ENCODE measurements at regions not wholly inside any gene's neighbourhood (a gene's known extent, or its start where the extent isn't known, plus 50 kb on each side); places are given as distances from the start of the nearest gene placed in this dataset.

- Histone ChIP-seq H3K4me3 (ENCODE audit: low read length, poor library complexity, severe bottlenecking) (no peak overlapping the region), H3K9me3 (ENCODE audit: insufficient read depth, low read depth, low read length) (no peaks in the 10 kb centered on the region), H3K36me3 (ENCODE audit: insufficient read depth, low read length) (no peaks in the 10 kb centered on the region), H3K4me2 (ENCODE audit: low read depth, low read length, poor library complexity, severe bottlenecking) (peak overlapping the region; percentile 40), H3K79me2 (ENCODE audit: insufficient read depth, low read length) (no peaks in the 10 kb centered on the region), H3K27me3 (ENCODE audit: insufficient read depth, low read length, poor library complexity, severe bottlenecking) (no peaks in the 10 kb centered on the region), H3K4me1 (ENCODE audit: insufficient read depth, low read length, poor library complexity, severe bottlenecking) (no peaks in the 10 kb centered on the region), H3K9ac (ENCODE audit: low read depth, low read length, poor library complexity, severe bottlenecking) (no peak overlapping the region), H2AFZ (ENCODE audit: low read length) (no peak overlapping the region), H3F3A (ENCODE audit: low read depth) (no peaks in the 10 kb centered on the region), H3K9me2 (replicated peaks; ENCODE audit: low read depth, low read length) (no peaks in the 10 kb centered on the region), H4K20me1 (ENCODE audit: insufficient read depth, low read length, poor library complexity, severe bottlenecking) (no peaks in the 10 kb centered on the region)
- TF ChIP-seq CTCF (conservative IDR thresholded peaks at IDR 0.05; ENCODE audit: low read length), result peak; percentile 69
- TF ChIP-seq EZH2phosphoT487 (IDR thresholded peaks at IDR 0.05; ENCODE audit: borderline replicate concordance), result no peak
Measured at GRCh38 chr20:39829256-39829655, 859.8 kb downstream of the MAFB start.

GRCh38 chr20:39825950-39826349 lies 863.1 kb downstream of the MAFB start:
- H3K4me1 ChIP-seq (ENCODE audit: insufficient read depth, low read length, poor library complexity, severe bottlenecking), result no peaks in the 10 kb centered on the region
- H3K9ac ChIP-seq (ENCODE audit: low read depth, low read length, poor library complexity, severe bottlenecking), result no peak overlapping the region
- H3K27me3 ChIP-seq (ENCODE audit: insufficient read depth, low read length, poor library complexity, severe bottlenecking), result no peaks in the 10 kb centered on the region
- H3K9me2 ChIP-seq (replicated peaks; ENCODE audit: low read depth, low read length), result no peaks in the 10 kb centered on the region
- no peaks in the 10 kb centered on the region for H3F3A ChIP-seq (ENCODE audit: low read depth)
- no peaks in the 10 kb centered on the region for H3K36me3 ChIP-seq (ENCODE audit: insufficient read depth, low read length)
- no peak overlapping the region for H3K4me2 ChIP-seq (ENCODE audit: low read depth, low read length, poor library complexity, severe bottlenecking)
- TF ChIP-seq CTCF (conservative IDR thresholded peaks at IDR 0.05; ENCODE audit: low read length) (no peak), EZH2phosphoT487 (IDR thresholded peaks at IDR 0.05; ENCODE audit: borderline replicate concordance) (no peak)
- no peak overlapping the region for H2AFZ ChIP-seq (ENCODE audit: low read length)
- H3K9me3 ChIP-seq (ENCODE audit: insufficient read depth, low read depth, low read length), result no peaks in the 10 kb centered on the region
- H3K4me3 ChIP-seq (ENCODE audit: low read length, poor library complexity, severe bottlenecking), result no peak overlapping the region
- no peaks in the 10 kb centered on the region for H3K79me2 ChIP-seq (ENCODE audit: insufficient read depth, low read length)
- H4K20me1 ChIP-seq (ENCODE audit: insufficient read depth, low read length, poor library complexity, severe bottlenecking), result no peaks in the 10 kb centered on the region

GRCh38 chr20:39825524-39825923 lies 863.4 kb downstream of the DHX35 start:
- Histone ChIP-seq H3K9ac (ENCODE audit: low read depth, low read length, poor library complexity, severe bottlenecking) (no peak overlapping the region), H3K4me3 (ENCODE audit: low read length, poor library complexity, severe bottlenecking) (no peak overlapping the region), H3K4me1 (ENCODE audit: insufficient read depth, low read length, poor library complexity, severe bottlenecking) (no peaks in the 10 kb centered on the region), H3K9me3 (ENCODE audit: insufficient read depth, low read depth, low read length) (no peaks in the 10 kb centered on the region), H2AFZ (ENCODE audit: low read length) (no peak overlapping the region), H3K4me2 (ENCODE audit: low read depth, low read length, poor library complexity, severe bottlenecking) (no peak overlapping the region), H3K79me2 (ENCODE audit: insufficient read depth, low read length) (no peaks in the 10 kb centered on the region), H3K27me3 (ENCODE audit: insufficient read depth, low read length, poor library complexity, severe bottlenecking) (no peaks in the 10 kb centered on the region), H3K36me3 (ENCODE audit: insufficient read depth, low read length) (no peaks in the 10 kb centered on the region), H4K20me1 (ENCODE audit: insufficient read depth, low read length, poor library complexity, severe bottlenecking) (no peaks in the 10 kb centered on the region), H3F3A (ENCODE audit: low read depth) (no peaks in the 10 kb centered on the region), H3K9me2 (replicated peaks; ENCODE audit: low read depth, low read length) (no peaks in the 10 kb centered on the region)
- TF ChIP-seq CTCF (conservative IDR thresholded peaks at IDR 0.05; ENCODE audit: low read length) (no peak), EZH2phosphoT487 (IDR thresholded peaks at IDR 0.05; ENCODE audit: borderline replicate concordance) (no peak)
